ENCODE measurements at regions not wholly inside any gene's neighbourhood (a gene's known extent, or its start where the extent isn't known, plus 50 kb on each side); places are given as distances from the start of the nearest gene placed in this dataset.

- Histone ChIP-seq H3K4me1 (no peaks in the 10 kb centered on the region), H3K9me3 (no peaks in the 10 kb centered on the region), H3K36me3 (replicated peaks in 1 of 2; ENCODE audit: insufficient read depth in 1 of 2, low read depth in 2 of 2) (no peaks in the 10 kb centered on the region), H3K27ac (no peak overlapping the region), H3K4me3 (no peak overlapping the region), H3K27me3 (no peaks in the 10 kb centered on the region)
- TF ChIP-seq POLR2A (IDR thresholded peaks at IDR 0.05), result no peak
- TF ChIP-seq, protein P1, sequence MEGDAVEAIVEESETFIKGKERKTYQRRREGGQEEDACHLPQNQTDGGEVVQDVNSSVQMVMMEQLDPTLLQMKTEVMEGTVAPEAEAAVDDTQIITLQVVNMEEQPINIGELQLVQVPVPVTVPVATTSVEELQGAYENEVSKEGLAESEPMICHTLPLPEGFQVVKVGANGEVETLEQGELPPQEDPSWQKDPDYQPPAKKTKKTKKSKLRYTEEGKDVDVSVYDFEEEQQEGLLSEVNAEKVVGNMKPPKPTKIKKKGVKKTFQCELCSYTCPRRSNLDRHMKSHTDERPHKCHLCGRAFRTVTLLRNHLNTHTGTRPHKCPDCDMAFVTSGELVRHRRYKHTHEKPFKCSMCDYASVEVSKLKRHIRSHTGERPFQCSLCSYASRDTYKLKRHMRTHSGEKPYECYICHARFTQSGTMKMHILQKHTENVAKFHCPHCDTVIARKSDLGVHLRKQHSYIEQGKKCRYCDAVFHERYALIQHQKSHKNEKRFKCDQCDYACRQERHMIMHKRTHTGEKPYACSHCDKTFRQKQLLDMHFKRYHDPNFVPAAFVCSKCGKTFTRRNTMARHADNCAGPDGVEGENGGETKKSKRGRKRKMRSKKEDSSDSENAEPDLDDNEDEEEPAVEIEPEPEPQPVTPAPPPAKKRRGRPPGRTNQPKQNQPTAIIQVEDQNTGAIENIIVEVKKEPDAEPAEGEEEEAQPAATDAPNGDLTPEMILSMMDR (IDR thresholded peaks at IDR 0.05), result no peak
- DNase-seq, result no peak
- WGBS, 2 donors, result 73 to 77% methylated on average over 6 of the region's 6 CpGs
- ATAC-seq, result no peak
- intact Hi-C loops (cut with DNase I), result no loop called here
Observed at GRCh38 chr1:221141606-221142285, 262.5 kb downstream of the HLX start.

- ATAC-seq, result no peak
- WGBS, 2 donors, result 61 to 66% methylated on average over 4 of the region's 4 CpGs
- DNase-seq, result no peak
- Histone ChIP-seq H3K27me3 (no peaks in the 10 kb centered on the region), H3K27ac (no peak overlapping the region), H3K36me3 (replicated peaks in 1 of 2; ENCODE audit: insufficient read depth in 1 of 2, low read depth in 2 of 2) (no peaks in the 10 kb centered on the region), H3K4me3 (no peak overlapping the region), H3K9me3 (no peaks in the 10 kb centered on the region), H3K4me1 (no peaks in the 10 kb centered on the region)
- TF ChIP-seq, protein P1 (IDR thresholded peaks at IDR 0.05), result no peak
- no peak for TF ChIP-seq POLR2A (IDR thresholded peaks at IDR 0.05)
- intact Hi-C loops (cut with DNase I), result no loop called here
Observed at GRCh38 chr1:221148660-221149059, 269.4 kb downstream of the HLX start.

- no peak overlapping the region for H3K4me3 ChIP-seq
- 58 to 72% methylated on average over 4 of the region's 4 CpGs for WGBS, 2 donors
- no peaks in the 10 kb centered on the region for H3K4me1 ChIP-seq
- no peaks in the 10 kb centered on the region for H3K27me3 ChIP-seq
- TF ChIP-seq, protein P1 (IDR thresholded peaks at IDR 0.05), result no peak
- no peak for TF ChIP-seq POLR2A (IDR thresholded peaks at IDR 0.05)
- H3K9me3 ChIP-seq, result no peaks in the 10 kb centered on the region
- no peak for DNase-seq
- no peak overlapping the region for H3K27ac ChIP-seq
- no peaks in the 10 kb centered on the region for H3K36me3 ChIP-seq (replicated peaks in 1 of 2; ENCODE audit: insufficient read depth in 1 of 2, low read depth in 2 of 2)
- intact Hi-C loops (cut with DNase I), result no loop called here
- ATAC-seq, result peak; percentile 45
Observed at GRCh38 chr1:221149111-221149510, 269.9 kb downstream of the HLX start.

DNA sequence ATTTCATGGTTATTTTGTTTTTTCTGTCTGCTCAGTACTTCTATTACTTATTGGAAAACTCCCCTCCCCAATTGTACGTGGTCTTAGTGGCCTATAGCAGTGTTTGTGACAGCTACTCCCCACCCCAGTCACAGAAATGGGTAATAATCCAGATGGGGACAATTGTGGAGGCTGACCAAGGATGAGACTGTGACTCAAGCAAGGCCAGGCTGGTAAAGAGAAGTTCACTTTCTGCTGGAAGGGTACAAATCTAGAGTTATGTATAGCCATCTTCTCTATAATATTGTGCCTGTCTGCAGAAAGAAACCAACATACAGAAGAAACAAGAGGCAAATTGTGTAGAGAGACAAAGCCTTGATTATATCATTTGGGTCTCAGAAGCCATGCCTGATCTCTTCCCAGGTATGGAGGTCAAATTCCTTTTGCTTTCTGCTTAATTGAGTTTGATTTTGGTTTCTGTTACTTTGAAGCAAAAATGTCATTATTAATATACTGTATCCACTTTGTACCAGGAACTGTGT lies 270.4 kb downstream of the HLX start:
- ATAC-seq (no peak), DNase-seq (no peak)
- H3K27ac ChIP-seq, result no peak overlapping the region
- no peaks in the 10 kb centered on the region for H3K27me3 ChIP-seq
- H3K4me1 ChIP-seq, result no peaks in the 10 kb centered on the region
- no peaks in the 10 kb centered on the region for H3K36me3 ChIP-seq (replicated peaks in 1 of 2; ENCODE audit: insufficient read depth in 1 of 2, low read depth in 2 of 2)
- WGBS, 2 donors, result 48 to 59% methylated on average over 1 of the region's 1 CpG
- TF ChIP-seq, protein P1 (IDR thresholded peaks at IDR 0.05), result no peak
- TF ChIP-seq POLR2A (IDR thresholded peaks at IDR 0.05), result no peak
- H3K4me3 ChIP-seq, result no peak overlapping the region
- intact Hi-C loops (cut with DNase I), result no loop called here
- no peaks in the 10 kb centered on the region for H3K9me3 ChIP-seq

DNA sequence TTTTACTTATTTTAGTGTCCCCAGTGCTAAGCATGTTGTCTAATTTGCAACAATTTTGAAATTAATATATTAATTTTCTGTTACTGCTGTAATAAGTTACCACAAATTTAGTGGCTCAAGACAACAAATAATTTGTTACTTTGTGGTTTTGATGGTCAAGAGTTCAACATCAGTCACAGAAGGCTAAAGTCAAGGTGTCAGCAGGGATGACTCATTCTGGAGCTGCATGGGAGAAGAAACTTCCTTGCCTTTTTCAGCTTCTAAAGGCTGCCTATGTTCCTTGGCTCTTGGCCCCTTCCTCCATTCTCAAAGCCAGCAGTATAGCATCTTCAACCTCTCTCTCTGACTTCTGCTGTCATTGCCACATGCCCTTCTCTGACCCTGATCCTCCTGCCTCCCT lies 271.8 kb downstream of the HLX start:
- no peaks in the 10 kb centered on the region for H3K4me1 ChIP-seq
- no peak overlapping the region for H3K27ac ChIP-seq
- no peaks in the 10 kb centered on the region for H3K27me3 ChIP-seq
- intact Hi-C loops (cut with DNase I), result no loop called here
- H3K4me3 ChIP-seq, result no peak overlapping the region
- H3K36me3 ChIP-seq (replicated peaks in 1 of 2; ENCODE audit: insufficient read depth in 1 of 2, low read depth in 2 of 2), result no peaks in the 10 kb centered on the region
- TF ChIP-seq POLR2A (IDR thresholded peaks at IDR 0.05), result no peak
- TF ChIP-seq, protein P1 (IDR thresholded peaks at IDR 0.05), result no peak
- no peak for ATAC-seq
- no peaks in the 10 kb centered on the region for H3K9me3 ChIP-seq
- no peak for DNase-seq

Data from body of pancreas (tissue), 4 donors.